PC-9 (cell line): ENCODE measurements at regions not wholly inside any gene's neighbourhood (a gene's known extent, or its start where the extent isn't known, plus 50 kb on each side); places are given as distances from the start of the nearest gene placed in this dataset.

ENCODE experiments used
- BruUV-seq: library from RNA; stranded (reverse); fragments of 400-500 nt; replicated peaks from 2 replicates; lab custom pipeline; 2021; lab: Mats Ljungman, UMichigan
- CTCF ChIA-PET: fragments of 300-600 bp; sonication (Branson Sonifier 250); formaldehyde crosslinking; loops from one replicate; lab custom pipeline; 2022; ENCODE audit warnings: antibody characterized with exemption; lab: Charles Lee
- POLR2A ChIA-PET: fragments of 300-600 bp; sonication (Branson Sonifier 250); formaldehyde crosslinking; loops from one replicate; lab custom pipeline; 2022; ENCODE audit warnings: antibody characterized with exemption; ENCODE audit not compliant: unreplicated experiment; lab: Charles Lee
- DNase-seq, 2 experiments: peaks; one replicate each; pipeline versions ENCODE4 v3.0.0 to v3.0.0-alpha.2; 2015 to 2022; ENCODE audit warnings: mixed read lengths in 1 of 2
- H2AFZ ChIP-seq: fragments of 200-600 bp; sonication (generic); 2 replicates; pipeline ENCODE4 v1.8.1; 2017; ENCODE audit warnings: antibody characterized with exemption
- H3F3A ChIP-seq: fragments of 200-600 bp; sonication (generic); 2 replicates; pipeline ENCODE4 v1.8.1; 2017; ENCODE audit warnings: antibody characterized with exemption, mild to moderate bottlenecking, low read depth; ENCODE audit not compliant: insufficient read depth
- H3K27ac ChIP-seq: fragments of 200-600 bp; sonication (generic); 2 replicates; pipeline ENCODE4 v1.6.1; 2016; ENCODE audit warnings: mixed run types
- H3K27me3 ChIP-seq: fragments of 200-600 bp; sonication (generic); 2 replicates; pipeline ENCODE4 v1.6.1; 2016; ENCODE audit warnings: low read depth, mixed run types; ENCODE audit not compliant: insufficient read depth
- H3K36me3 ChIP-seq: fragments of 200-600 bp; sonication (generic); 2 replicates; pipeline ENCODE4 v1.6.1; 2016; ENCODE audit warnings: low read depth, mixed run types
- H3K4me1 ChIP-seq: fragments of 200-600 bp; sonication (generic); replicated peaks from 2 replicates; pipeline ENCODE4 v1.6.1; 2016; ENCODE audit warnings: mixed run types; ENCODE audit not compliant: insufficient read depth
- H3K4me2 ChIP-seq: fragments of 200-600 bp; sonication (generic); 2 replicates; pipeline ENCODE4 v1.6.1; 2017; ENCODE audit warnings: mixed run types
- H3K4me3 ChIP-seq: fragments of 200-600 bp; sonication (generic); 2 replicates; pipeline ENCODE4 v1.6.1; 2016; ENCODE audit warnings: mixed run types
- H3K79me2 ChIP-seq: fragments of 200-600 bp; sonication (generic); 2 replicates; pipeline ENCODE4 v1.6.1; 2017; ENCODE audit warnings: low read depth, mixed run types
- H3K9me2 ChIP-seq: fragments of 200-600 bp; sonication (generic); 2 replicates; pipeline ENCODE4 v1.8.1; 2017; ENCODE audit warnings: mild to moderate bottlenecking; ENCODE audit not compliant: insufficient read depth
- H3K9me3 ChIP-seq: fragments of 200-600 bp; sonication (generic); 2 replicates; pipeline ENCODE4 v1.8.1; 2016; ENCODE audit warnings: low read depth; ENCODE audit not compliant: insufficient read depth
- H4K20me1 ChIP-seq: fragments of 200-600 bp; sonication (generic); 2 replicates; pipeline ENCODE4 v1.8.1; 2017; ENCODE audit not compliant: insufficient read depth
- CTCF ChIP-seq: fragments of 200-600 bp; sonication (generic); conservative IDR thresholded peaks from 2 replicates; pipeline ENCODE4 v1.6.1; 2017; ENCODE audit warnings: mixed run types, antibody characterized with exemption, mild to moderate bottlenecking, moderate library complexity
- EZH2 ChIP-seq: fragments of 200-600 bp; sonication (generic); IDR thresholded peaks from 2 replicates; pipeline ENCODE4 v1.8.0; 2017; ENCODE audit warnings: antibody characterized with exemption, low read depth
- intact Hi-C: fragments of 100-400 bp; cut with micrococcal nuclease; formaldehyde crosslinking; loops from one replicate; pipeline ENCODE4 v1.10.0; 2022; ENCODE audit not compliant: unreplicated experiment

GRCh38 chr22:49426618-49427266 lies 400.9 kb downstream of the BRD1 start:
- BruUV-seq: no TSS peak
- ChIA-PET POLR2A (interaction anchor here (0.6 kb wide), 1 partner anchor 651 kb away, joined by 4 read pairs; no protein-coding TSS in a partner anchor), CTCF (no interaction called here)

GRCh38 chr22:49426098-49426497 lies 401.6 kb downstream of the BRD1 start:
- intact Hi-C loops: no loop called here
- DNase-seq: no peak
- Histone ChIP-seq H3F3A (no peaks in the 10 kb centered on the region), H3K9me2 (no peaks in the 10 kb centered on the region), H3K27ac (no peak overlapping the region), H3K4me1 (no peaks in the 10 kb centered on the region), H3K79me2 (no peaks in the 10 kb centered on the region), H3K4me3 (no peak overlapping the region), H2AFZ (no peak overlapping the region), H4K20me1 (peaks cover 4% of the 10 kb centered on the region; the same call in 1 of the 2 replicates), H3K9me3 (no peaks in the 10 kb centered on the region), H3K27me3 (peaks cover 98% of the 10 kb centered on the region), H3K36me3 (no peaks in the 10 kb centered on the region), H3K4me2 (no peak overlapping the region)
- BruUV-seq: no TSS peak
- ChIA-PET POLR2A (interaction anchor here (0.6 kb wide), 1 partner anchor 651 kb away, joined by 4 read pairs; no protein-coding TSS in a partner anchor), CTCF (no interaction called here)
- no peak for TF ChIP-seq EZH2
- TF ChIP-seq CTCF: no peak

More at GRCh38 chr22:49426618-49427266, 400.9 kb downstream of the BRD1 start:
- Histone ChIP-seq H2AFZ (no peak overlapping the region), H3K4me2 (no peak overlapping the region), H4K20me1 (peaks cover 4% of the 10 kb centered on the region; the same call in 1 of the 2 replicates), H3K4me3 (no peak overlapping the region), H3K4me1 (no peaks in the 10 kb centered on the region), H3K79me2 (no peaks in the 10 kb centered on the region), H3K36me3 (no peaks in the 10 kb centered on the region), H3F3A (no peaks in the 10 kb centered on the region), H3K9me2 (no peaks in the 10 kb centered on the region), H3K27ac (no peak overlapping the region), H3K9me3 (no peaks in the 10 kb centered on the region), H3K27me3 (peaks cover 98% of the 10 kb centered on the region)
- intact Hi-C loops: no loop called here
- DNase-seq: no peak
- no peak for TF ChIP-seq CTCF
- TF ChIP-seq EZH2: no peak

- H3F3A ChIP-seq: no peaks in the 10 kb centered on the region
- no peak for TF ChIP-seq CTCF
- no peak; the same call in 1 of the 2 replicates for TF ChIP-seq EZH2
- no peak for DNase-seq
- no peaks in the 10 kb centered on the region for H3K4me1 ChIP-seq
- H3K9me3 ChIP-seq: no peaks in the 10 kb centered on the region
- H3K79me2 ChIP-seq: no peaks in the 10 kb centered on the region
- H2AFZ ChIP-seq: no peak overlapping the region
- no peak overlapping the region for H3K27ac ChIP-seq
- ChIA-PET POLR2A (no interaction called here), CTCF (no interaction called here)
- no TSS peak for BruUV-seq
- H3K36me3 ChIP-seq: no peaks in the 10 kb centered on the region
- intact Hi-C loops: no loop called here
- H3K27me3 ChIP-seq: peaks cover 98% of the 10 kb centered on the region
- H4K20me1 ChIP-seq: peaks cover under 1% of the 10 kb centered on the region; the same call in 1 of the 2 replicates
- no peak overlapping the region for H3K4me3 ChIP-seq
- H3K4me2 ChIP-seq: no peak overlapping the region
- H3K9me2 ChIP-seq: no peaks in the 10 kb centered on the region
These were observed 402.3 kb downstream of the BRD1 start for GRCh38 chr22:49425356-49425755.
